SK-N-SH (cell line): ENCODE measurements at regions not wholly inside any gene's neighbourhood (a gene's known extent, or its start where the extent isn't known, plus 50 kb on each side); places are given as distances from the start of the nearest gene placed in this dataset.

Experiments used
- CTCF ChIA-PET: fragments of 300-600, 350-600 bp; formaldehyde crosslinking; extraction: SDS; loops from one replicate; lab custom pipeline; 2021; lab: Yijun Ruan, JAX
- POLR2A ChIA-PET: fragments of 350-600 bp; sonication (Branson Sonifier 250); formaldehyde crosslinking; extraction: SDS; loops from one replicate; lab custom pipeline; 2020; ENCODE audit warnings: antibody characterized with exemption, inconsistent platforms; lab: Yijun Ruan, JAX
- DNase-seq: peaks from one replicate; pipeline ENCODE4 v3.0.0; 2012
- H2AFZ ChIP-seq: fragments of 200-600 bp; sonication (generic); 2 replicates; pipeline ENCODE4 v1.8.1; 2016; ENCODE audit warnings: antibody characterized with exemption, mild to moderate bottlenecking, low read depth
- H3F3A ChIP-seq: fragments of 200-600 bp; sonication (generic); replicated peaks from 2 replicates; pipeline ENCODE3; 2016; ENCODE audit warnings: antibody characterized with exemption, mild to moderate bottlenecking; ENCODE audit not compliant: insufficient read depth
- H3K27ac ChIP-seq, 2 experiments: fragments of 200-500 bp in 1 of 2; fragments of 200-600 bp in 1 of 2; sonication (Bioruptor generic) in 1 of 2; sonication (generic), shearing (Covaris generic) in 1 of 2; 2 replicates each; pipeline versions ENCODE4 v1.5.1 to v1.6.1; 2014 to 2016; ENCODE audit warnings: low read depth in 2 of 2, inconsistent platforms in 1 of 2, low read length in 1 of 2, mild to moderate bottlenecking in 1 of 2, mixed read lengths in 1 of 2
- H3K27me3 ChIP-seq: fragments of 200-600 bp; sonication (generic), shearing (Covaris generic); 2 replicates; pipeline ENCODE4 v1.6.1; 2016; ENCODE audit warnings: mixed run types; ENCODE audit not compliant: insufficient read depth
- H3K36me3 ChIP-seq, 2 experiments: fragments of 200-500 bp in 1 of 2; fragments of 200-600 bp in 1 of 2; sonication (Bioruptor generic) in 1 of 2; sonication (generic) in 1 of 2; replicated peaks in 1 of 2; 2 replicates each; pipeline versions ENCODE3 to v1.5.1; 2014 to 2016; ENCODE audit warnings: low read length in 1 of 2, mild to moderate bottlenecking in 1 of 2; ENCODE audit not compliant: insufficient read depth in 2 of 2, control insufficient read depth in 1 of 2
- H3K4me1 ChIP-seq, 2 experiments: fragments of 200-500 bp in 1 of 2; fragments of 200-600 bp in 1 of 2; sonication (Bioruptor generic) in 1 of 2; sonication (generic), shearing (Covaris generic) in 1 of 2; 2 replicates each; pipeline versions ENCODE4 v1.5.1 to v1.6.1; 2014 to 2016; ENCODE audit warnings: low read depth in 1 of 2, low read length in 1 of 2, mixed run types in 1 of 2; ENCODE audit not compliant: insufficient read depth in 2 of 2, control insufficient read depth in 1 of 2
- H3K4me2 ChIP-seq: fragments of 200-600 bp; sonication (generic), shearing (Covaris generic); 2 replicates; pipeline ENCODE4 v1.6.1; 2017; ENCODE audit warnings: mixed run types
- H3K4me3 ChIP-seq, 2 experiments: fragments of 200-500 bp in 1 of 2; fragments of 200-600 bp in 1 of 2; sonication (Bioruptor generic) in 1 of 2; sonication (generic), shearing (Covaris generic) in 1 of 2; 2 replicates each; pipeline versions ENCODE4 v1.5.1 to v1.8.1; 2014 to 2016; ENCODE audit warnings: low read depth in 2 of 2, inconsistent platforms in 1 of 2, low read length in 1 of 2, mild to moderate bottlenecking in 1 of 2, mixed read lengths in 1 of 2, moderate library complexity in 1 of 2
- H3K79me2 ChIP-seq: fragments of 200-600 bp; sonication (generic); 2 replicates; pipeline ENCODE4 v1.8.1; 2017; ENCODE audit warnings: mild to moderate bottlenecking; ENCODE audit not compliant: insufficient read depth
- H3K9ac ChIP-seq: fragments of 200-600 bp; sonication (generic); 2 replicates; pipeline ENCODE4 v1.6.1; 2017; ENCODE audit warnings: mixed run types
- H3K9me2 ChIP-seq: fragments of 200-600 bp; sonication (generic); 2 replicates; pipeline ENCODE4 v1.6.1; 2017; ENCODE audit warnings: mixed run types
- H3K9me3 ChIP-seq: fragments of 200-600 bp; sonication (generic); 2 replicates; pipeline ENCODE4 v1.6.1; 2017; ENCODE audit warnings: mixed run types, mild to moderate bottlenecking, moderate library complexity
- H4K20me1 ChIP-seq: fragments of 200-600 bp; sonication (generic); 2 replicates; pipeline ENCODE4 v1.6.1; 2017; ENCODE audit warnings: mild to moderate bottlenecking, mixed run types; ENCODE audit not compliant: insufficient read depth
- CHD2 ChIP-seq: fragments of 150-350 bp; IDR thresholded peaks from 2 replicates; pipeline ENCODE4 v1.6.1; 2018; ENCODE audit warnings: low read length; ENCODE audit not compliant: partially characterized antibody
- EP300 ChIP-seq, 2 experiments: IDR thresholded peaks; 2 replicates each; pipeline versions ENCODE4 v1.4.0 to v1.6.1; 2012; ENCODE audit warnings: borderline replicate concordance in 1 of 2, low read depth in 1 of 2, low read length in 1 of 2
- FOXJ3 ChIP-seq: sonication (generic); formaldehyde crosslinking; IDR thresholded peaks from 2 replicates; pipeline ENCODE4 v1.5.1; 2020; ENCODE audit warnings: mild to moderate bottlenecking, missing genetic modification reagents
- FOXM1 ChIP-seq: IDR thresholded peaks from 2 replicates; pipeline ENCODE4 v1.4.0; 2012; ENCODE audit warnings: low read depth, mild to moderate bottlenecking
- GATA2 ChIP-seq: sonication (generic); formaldehyde crosslinking; IDR thresholded peaks from 2 replicates; pipeline ENCODE4 v1.5.0; 2020; ENCODE audit warnings: mild to moderate bottlenecking, missing genetic modification reagents
- JUND ChIP-seq: IDR thresholded peaks from 2 replicates; pipeline ENCODE4 v1.4.0; 2012
- POLR2AphosphoS5 ChIP-seq: IDR thresholded peaks from 2 replicates; pipeline ENCODE4 v1.6.1; 2012; ENCODE audit warnings: low read depth, low read length
- RFX5 ChIP-seq: IDR thresholded peaks from 2 replicates; pipeline ENCODE4 v1.6.1; 2012; ENCODE audit warnings: mild to moderate bottlenecking, improper control_type of control experiment, low read length
- RXRA ChIP-seq: IDR thresholded peaks from 2 replicates; pipeline ENCODE4 v1.4.0; 2012; ENCODE audit warnings: low read depth, mild to moderate bottlenecking, borderline replicate concordance
- SIN3A ChIP-seq: IDR thresholded peaks from 2 replicates; pipeline ENCODE4 v1.6.1; 2012; ENCODE audit warnings: low read depth, mild to moderate bottlenecking, low read length, moderate library complexity, borderline replicate concordance
- TEAD4 ChIP-seq: IDR thresholded peaks from 2 replicates; pipeline ENCODE4 v1.4.0; 2012; ENCODE audit warnings: mild to moderate bottlenecking, borderline replicate concordance; ENCODE audit not compliant: insufficient read depth
- YY1 ChIP-seq: IDR thresholded peaks from 2 replicates; pipeline ENCODE4 v1.4.0; 2012; ENCODE audit warnings: low read depth, mild to moderate bottlenecking
- WGBS: methylation state at CpG from one replicate; pipeline ENCODE4 v1.1.6; 2017; ENCODE audit warnings: low lambda C conversion rate; 5-methylcytosine and 5-hydroxymethylcytosine counted together
- TF ChIP-seq, protein P1 (sequence below): IDR thresholded peaks from 2 replicates; pipeline ENCODE4 v1.4.0; 2012; ENCODE audit warnings: low read depth, borderline replicate concordance
- TF ChIP-seq, protein P2 (sequence below): IDR thresholded peaks from 2 replicates; pipeline ENCODE4; 2012
- TF ChIP-seq, protein P3 (sequence below): fragments of 200-600 bp; sonication (generic); IDR thresholded peaks from 2 replicates; pipeline ENCODE4 v1.6.1; 2017; ENCODE audit warnings: antibody characterized with exemption, mild to moderate bottlenecking, moderate library complexity
- TF ChIP-seq, protein P4 (sequence below): IDR thresholded peaks from 2 replicates; pipeline ENCODE4 v1.4.0; 2012; ENCODE audit warnings: low read depth, borderline replicate concordance

DNA sequence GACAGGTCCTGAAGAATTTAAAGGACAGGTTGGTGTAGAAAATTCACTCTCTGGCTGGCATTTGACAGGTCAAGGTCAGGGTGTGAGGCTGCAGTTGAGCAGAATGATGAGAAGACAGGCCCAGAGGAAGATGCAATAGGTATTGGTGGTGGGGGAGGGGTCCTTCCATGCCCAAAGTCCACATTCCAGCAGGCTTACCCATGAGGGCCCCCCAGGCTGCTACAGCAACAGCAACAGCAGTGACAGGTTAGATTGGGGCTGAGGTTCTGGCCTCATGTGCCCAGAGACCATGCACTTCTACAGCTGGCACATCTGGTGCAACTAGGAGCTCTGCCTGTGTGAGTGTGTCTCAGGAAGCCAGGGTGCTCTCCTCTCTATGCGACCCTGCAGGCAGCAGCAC, 223.5 kb upstream of the GHITM start:
- WGBS: no CpG with 5 or more reads among the region's 1 CpG
- POLR2A ChIA-PET: no interaction called here

More for the DNA sequence above, 223.5 kb upstream of the GHITM start:
- Histone ChIP-seq H3K9me3 (no peaks in the 10 kb centered on the region), H3K4me3 (no peak overlapping the region), H3K27ac (no peak overlapping the region), H3K9ac (no peak overlapping the region), H3K4me1 (no peaks in the 10 kb centered on the region), H2AFZ (no peak overlapping the region), H3K36me3 (no peaks in the 10 kb centered on the region), H4K20me1 (no peaks in the 10 kb centered on the region), H3K9me2 (no peaks in the 10 kb centered on the region), H3F3A (no peaks in the 10 kb centered on the region), H3K79me2 (no peaks in the 10 kb centered on the region), H3K4me2 (no peak overlapping the region), H3K27me3 (no peaks in the 10 kb centered on the region)
- DNase-seq: no peak
- TF ChIP-seq, protein P1, sequence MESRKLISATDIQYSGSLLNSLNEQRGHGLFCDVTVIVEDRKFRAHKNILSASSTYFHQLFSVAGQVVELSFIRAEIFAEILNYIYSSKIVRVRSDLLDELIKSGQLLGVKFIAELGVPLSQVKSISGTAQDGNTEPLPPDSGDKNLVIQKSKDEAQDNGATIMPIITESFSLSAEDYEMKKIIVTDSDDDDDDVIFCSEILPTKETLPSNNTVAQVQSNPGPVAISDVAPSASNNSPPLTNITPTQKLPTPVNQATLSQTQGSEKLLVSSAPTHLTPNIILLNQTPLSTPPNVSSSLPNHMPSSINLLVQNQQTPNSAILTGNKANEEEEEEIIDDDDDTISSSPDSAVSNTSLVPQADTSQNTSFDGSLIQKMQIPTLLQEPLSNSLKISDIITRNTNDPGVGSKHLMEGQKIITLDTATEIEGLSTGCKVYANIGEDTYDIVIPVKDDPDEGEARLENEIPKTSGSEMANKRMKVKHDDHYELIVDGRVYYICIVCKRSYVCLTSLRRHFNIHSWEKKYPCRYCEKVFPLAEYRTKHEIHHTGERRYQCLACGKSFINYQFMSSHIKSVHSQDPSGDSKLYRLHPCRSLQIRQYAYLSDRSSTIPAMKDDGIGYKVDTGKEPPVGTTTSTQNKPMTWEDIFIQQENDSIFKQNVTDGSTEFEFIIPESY: no peak
- TF ChIP-seq FOXM1: no peak
- TF ChIP-seq TEAD4: no peak
- TF ChIP-seq, protein P2, sequence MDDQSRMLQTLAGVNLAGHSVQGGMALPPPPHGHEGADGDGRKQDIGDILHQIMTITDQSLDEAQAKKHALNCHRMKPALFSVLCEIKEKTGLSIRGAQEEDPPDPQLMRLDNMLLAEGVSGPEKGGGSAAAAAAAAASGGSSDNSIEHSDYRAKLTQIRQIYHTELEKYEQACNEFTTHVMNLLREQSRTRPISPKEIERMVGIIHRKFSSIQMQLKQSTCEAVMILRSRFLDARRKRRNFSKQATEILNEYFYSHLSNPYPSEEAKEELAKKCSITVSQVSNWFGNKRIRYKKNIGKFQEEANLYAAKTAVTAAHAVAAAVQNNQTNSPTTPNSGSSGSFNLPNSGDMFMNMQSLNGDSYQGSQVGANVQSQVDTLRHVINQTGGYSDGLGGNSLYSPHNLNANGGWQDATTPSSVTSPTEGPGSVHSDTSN: no peak
- no peak for TF ChIP-seq RXRA
- no peak for TF ChIP-seq POLR2AphosphoS5
- TF ChIP-seq RFX5: no peak
- TF ChIP-seq FOXJ3 (CRISPR knock-in tag): no peak
- TF ChIP-seq, protein P3, sequence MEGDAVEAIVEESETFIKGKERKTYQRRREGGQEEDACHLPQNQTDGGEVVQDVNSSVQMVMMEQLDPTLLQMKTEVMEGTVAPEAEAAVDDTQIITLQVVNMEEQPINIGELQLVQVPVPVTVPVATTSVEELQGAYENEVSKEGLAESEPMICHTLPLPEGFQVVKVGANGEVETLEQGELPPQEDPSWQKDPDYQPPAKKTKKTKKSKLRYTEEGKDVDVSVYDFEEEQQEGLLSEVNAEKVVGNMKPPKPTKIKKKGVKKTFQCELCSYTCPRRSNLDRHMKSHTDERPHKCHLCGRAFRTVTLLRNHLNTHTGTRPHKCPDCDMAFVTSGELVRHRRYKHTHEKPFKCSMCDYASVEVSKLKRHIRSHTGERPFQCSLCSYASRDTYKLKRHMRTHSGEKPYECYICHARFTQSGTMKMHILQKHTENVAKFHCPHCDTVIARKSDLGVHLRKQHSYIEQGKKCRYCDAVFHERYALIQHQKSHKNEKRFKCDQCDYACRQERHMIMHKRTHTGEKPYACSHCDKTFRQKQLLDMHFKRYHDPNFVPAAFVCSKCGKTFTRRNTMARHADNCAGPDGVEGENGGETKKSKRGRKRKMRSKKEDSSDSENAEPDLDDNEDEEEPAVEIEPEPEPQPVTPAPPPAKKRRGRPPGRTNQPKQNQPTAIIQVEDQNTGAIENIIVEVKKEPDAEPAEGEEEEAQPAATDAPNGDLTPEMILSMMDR: no peak
- TF ChIP-seq JUND: no peak
- no peak for TF ChIP-seq GATA2 (CRISPR knock-in tag)
- TF ChIP-seq EP300 (IDR thresholded peaks at IDR 0.05; ENCODE audit: borderline replicate concordance in 1 of 2, low read depth in 1 of 2, low read length in 1 of 2): no peak
- TF ChIP-seq CHD2: no peak
- no peak for TF ChIP-seq SIN3A
- TF ChIP-seq, protein P4, sequence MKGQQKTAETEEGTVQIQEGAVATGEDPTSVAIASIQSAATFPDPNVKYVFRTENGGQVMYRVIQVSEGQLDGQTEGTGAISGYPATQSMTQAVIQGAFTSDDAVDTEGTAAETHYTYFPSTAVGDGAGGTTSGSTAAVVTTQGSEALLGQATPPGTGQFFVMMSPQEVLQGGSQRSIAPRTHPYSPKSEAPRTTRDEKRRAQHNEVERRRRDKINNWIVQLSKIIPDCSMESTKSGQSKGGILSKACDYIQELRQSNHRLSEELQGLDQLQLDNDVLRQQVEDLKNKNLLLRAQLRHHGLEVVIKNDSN: no peak
- no peak for TF ChIP-seq YY1
- CTCF ChIA-PET: no interaction called here
